GM10266 (cell line): ENCODE measurements at regions not wholly inside any gene's neighbourhood (a gene's known extent, or its start where the extent isn't known, plus 50 kb on each side); places are given as distances from the start of the nearest gene placed in this dataset.
"Not testable (repeated sequence)": the region's sequence is repeated elsewhere in the genome, so short reads cannot be mapped to it uniquely, and the experiment has no call there.

Experiments used
- DNase-seq: peaks from one replicate; pipeline ENCODE4 v3.0.0; 2012; ENCODE audit errors: extremely low spot score
- TF ChIP-seq, protein P1 (sequence below): IDR thresholded peaks from 2 replicates; pipeline ENCODE4 v1.5.1; 2012; ENCODE audit warnings: mild to moderate bottlenecking, low read depth; ENCODE audit not compliant: control insufficient read depth, insufficient read depth; ENCODE audit errors: missing control alignments

DNA sequence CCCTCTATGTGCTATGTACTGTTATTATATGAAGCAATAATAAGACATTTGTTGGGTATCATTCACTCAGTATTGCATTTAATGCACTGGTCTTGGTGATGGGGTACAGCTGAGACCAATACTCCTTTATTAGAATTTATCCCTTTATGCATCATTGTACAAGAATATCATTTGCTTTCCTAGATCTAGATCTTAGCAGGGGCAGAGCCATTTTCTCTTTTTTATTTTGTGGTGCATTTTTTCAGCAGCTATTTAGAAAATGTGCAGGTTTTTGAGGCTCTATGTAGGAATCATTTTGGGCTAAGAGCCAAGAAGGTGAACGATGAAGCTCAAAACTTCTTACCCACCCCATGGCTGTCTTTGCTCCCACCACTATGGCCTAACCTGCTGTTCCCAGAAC, 114.2 kb downstream of the OR2B2 start:
- TF ChIP-seq, protein P1, sequence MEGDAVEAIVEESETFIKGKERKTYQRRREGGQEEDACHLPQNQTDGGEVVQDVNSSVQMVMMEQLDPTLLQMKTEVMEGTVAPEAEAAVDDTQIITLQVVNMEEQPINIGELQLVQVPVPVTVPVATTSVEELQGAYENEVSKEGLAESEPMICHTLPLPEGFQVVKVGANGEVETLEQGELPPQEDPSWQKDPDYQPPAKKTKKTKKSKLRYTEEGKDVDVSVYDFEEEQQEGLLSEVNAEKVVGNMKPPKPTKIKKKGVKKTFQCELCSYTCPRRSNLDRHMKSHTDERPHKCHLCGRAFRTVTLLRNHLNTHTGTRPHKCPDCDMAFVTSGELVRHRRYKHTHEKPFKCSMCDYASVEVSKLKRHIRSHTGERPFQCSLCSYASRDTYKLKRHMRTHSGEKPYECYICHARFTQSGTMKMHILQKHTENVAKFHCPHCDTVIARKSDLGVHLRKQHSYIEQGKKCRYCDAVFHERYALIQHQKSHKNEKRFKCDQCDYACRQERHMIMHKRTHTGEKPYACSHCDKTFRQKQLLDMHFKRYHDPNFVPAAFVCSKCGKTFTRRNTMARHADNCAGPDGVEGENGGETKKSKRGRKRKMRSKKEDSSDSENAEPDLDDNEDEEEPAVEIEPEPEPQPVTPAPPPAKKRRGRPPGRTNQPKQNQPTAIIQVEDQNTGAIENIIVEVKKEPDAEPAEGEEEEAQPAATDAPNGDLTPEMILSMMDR = no peak
- DNase-seq = no peak

DNA sequence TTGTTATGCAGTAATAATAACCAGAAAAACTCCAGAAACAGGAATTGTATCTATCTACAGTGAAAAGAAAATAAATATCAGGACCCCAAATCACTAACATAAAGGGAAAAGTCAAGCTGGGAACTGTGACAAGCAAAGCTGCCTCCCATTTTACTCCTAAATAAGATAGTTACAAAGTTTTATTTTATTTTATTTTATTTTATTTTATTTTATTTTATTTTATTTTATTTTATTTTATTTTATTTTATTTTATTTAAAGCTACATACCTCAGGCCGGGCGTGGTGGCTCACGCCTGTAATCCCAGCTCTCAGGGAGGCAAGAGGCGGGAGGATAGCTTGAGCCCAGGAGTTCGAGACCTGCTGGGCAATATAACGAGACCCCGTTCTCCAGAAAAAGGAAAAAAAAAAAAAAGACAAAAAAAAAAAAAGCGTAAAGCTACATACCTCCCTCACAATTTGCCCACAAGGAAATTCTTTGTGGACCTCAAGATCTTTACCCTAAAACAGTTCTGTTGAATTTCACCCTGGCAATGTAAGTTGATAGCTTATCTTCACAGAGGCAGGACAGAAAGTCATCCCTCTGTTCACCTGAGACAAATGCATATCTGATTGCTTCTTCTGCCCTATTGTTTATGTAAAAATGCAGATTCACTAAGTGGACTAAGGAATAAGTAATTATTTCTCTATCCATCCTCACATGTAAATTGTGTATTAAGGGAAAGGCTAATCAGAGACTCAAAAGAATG, 115.3 kb downstream of the OR2B2 start:
- not testable (repeated sequence) for DNase-seq

DNA sequence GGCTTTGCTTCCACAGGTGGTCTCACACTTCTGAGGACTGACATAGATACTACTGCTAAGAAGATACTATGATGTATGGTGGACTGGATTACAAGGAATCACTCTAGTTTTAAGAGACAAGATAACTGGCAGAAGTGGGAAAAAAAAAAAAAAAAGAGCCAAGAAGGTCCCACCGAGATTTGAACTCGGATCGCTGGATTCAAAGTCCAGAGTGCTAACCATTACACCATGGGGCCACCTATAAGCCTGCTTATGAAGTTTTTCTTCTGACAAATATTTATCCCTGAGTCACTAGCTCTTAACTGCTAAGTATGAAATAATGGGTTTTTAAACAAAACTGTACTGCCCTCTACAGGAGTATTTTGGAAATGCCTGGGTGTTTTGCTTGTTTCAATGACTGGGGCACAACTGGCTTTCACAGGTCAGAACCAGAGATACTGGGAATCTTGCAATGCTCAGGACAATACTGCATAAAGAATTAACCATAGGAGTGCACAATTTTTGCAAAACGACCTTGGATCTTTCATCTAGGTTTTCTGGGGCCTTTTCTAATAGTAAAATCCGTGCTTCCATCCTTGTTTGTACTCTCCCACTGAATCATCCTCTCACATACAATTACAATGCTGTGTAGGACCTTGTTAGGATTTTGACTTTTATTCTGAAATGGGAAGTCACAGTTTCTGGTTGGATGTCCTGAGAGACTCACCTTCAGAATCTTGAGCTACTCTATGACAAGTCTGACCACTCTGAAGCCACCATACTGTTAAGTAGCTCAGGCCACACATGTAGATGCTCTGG, 116.3 kb downstream of the OR2B2 start:
- peak; percentile 46 for DNase-seq
- TF ChIP-seq, protein P1 = peak; percentile 72

DNA sequence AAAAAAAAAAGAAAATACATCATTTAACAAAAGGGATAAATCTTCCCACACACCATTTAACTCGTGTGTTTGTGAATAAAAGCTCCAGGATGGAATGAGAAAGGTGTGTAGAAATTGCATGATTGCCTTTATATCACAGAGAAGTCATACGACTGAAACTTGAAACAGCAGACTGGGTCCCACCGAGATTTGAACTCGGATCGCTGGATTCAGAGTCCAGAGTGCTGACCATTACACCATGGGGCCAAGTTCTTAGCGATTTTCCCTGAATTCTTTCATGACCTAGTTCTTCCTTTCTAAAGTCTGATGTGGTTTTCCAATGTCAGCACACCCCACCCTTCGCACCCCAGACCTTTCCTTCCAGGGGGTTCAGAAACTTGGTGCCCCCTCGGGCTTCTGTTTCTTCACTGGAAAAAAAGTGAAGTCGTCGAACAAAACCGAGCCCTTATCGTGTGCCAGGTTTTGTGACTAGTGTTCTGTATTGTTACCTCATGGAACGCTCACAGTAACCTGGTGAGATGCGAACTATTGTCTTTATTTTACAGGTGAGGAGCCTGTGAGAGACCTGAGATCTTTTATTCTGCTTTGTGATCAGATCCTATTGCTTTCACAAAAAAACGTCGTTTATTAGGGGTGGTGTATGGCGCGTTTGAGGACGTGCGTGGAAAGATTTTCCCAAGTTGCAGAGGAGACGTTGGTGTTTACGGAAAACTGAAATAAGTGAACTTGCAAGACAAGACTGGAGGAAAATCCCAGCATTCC, 120.8 kb downstream of the OR2B2 start:
- TF ChIP-seq, protein P1 = no peak
- no peak for DNase-seq

DNA sequence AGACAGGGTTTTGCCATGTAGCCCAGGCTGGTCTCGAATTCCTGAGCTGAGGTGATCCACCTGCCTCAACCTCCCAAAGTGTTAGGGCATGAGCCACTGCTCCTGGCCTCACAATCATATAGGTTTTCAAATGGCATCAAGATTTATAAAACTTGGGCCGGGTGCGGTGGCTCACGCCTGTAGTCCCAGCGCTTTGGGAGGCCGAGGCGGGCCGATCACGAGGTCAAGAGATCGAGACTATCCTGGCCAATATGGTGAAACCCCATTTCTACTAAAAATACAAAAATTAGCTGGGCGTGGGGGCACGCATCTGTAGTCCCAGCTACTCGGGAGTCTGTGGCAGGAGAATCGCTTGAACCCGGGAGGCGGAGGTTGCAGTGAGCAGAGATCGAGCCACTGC, 123.8 kb downstream of the OR2B2 start:
- not testable (repeated sequence) for DNase-seq

DNA sequence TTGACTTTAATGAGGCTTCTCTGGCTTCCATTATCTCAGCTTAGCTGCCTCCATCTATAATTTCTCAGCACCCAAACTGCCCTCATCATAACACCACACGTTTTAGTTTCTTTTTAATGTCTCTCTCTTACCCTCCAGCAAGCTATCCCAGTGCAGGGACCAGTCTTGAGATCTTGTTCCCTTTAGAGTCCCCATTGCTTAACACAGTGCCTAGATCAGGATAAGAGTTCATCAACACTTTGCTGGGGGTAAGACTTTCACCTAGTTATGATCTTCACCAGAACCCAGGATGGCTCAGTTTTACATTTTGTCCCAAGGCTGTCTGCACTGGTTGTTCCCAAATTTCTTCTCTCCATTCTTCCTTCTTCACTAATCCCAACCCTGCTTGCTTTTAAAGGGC, 126.1 kb downstream of the OR2B2 start:
- TF ChIP-seq, protein P1 = no peak
- no peak for DNase-seq

DNA sequence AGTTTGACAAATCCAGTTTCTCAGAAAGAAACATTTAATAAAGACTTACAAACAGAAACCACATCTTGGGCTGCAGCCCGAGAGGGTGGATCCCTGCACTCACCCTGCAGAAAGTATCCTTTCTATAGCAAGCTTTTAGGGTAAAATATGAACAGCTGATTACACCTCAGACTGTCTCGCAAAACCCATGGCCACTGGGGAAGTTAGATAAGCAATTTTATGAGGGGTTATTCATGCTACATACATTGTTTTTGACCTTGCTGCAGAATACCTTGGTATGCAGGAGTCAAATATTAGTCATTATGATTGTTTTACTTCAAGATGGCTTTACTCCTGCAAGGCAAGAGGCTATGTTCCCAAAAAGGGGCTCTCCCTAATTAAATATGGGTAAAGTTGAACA, 126.9 kb downstream of the OR2B2 start:
- TF ChIP-seq, protein P1 = no peak
- DNase-seq = no peak

DNA sequence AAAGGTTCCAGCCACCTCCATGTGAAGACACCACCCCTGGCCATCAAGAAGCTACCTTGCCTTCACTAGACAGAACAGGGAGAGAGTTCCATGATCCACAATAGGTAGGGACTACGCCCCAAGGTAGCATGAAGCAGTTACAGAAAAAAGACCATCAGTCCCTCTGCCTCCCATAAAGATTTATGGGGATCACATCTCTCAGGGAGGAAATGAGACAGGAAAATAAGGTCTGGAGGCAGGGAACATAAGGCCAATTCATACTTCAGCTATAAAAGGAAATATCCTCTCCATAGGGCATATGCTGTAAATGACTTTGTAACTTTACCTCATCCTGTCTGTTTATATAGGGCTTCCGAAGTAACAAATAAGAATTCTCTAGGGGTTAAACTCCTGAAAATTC, 129.4 kb downstream of the OR2B2 start:
- TF ChIP-seq, protein P1 = no peak
- DNase-seq = no peak
